Spleen (tissue), 11 donors: ENCODE measurements at regions not wholly inside any gene's neighbourhood (a gene's known extent, or its start where the extent isn't known, plus 50 kb on each side); places are given as distances from the start of the nearest gene placed in this dataset.

Source experiments
- DNase-seq: peaks from one replicate; pipeline ENCODE4 v3.0.0-alpha.2; 2020
- H3K27ac ChIP-seq, 8 donors: fragments of 200-600 bp; sonication (generic) in 7 of 8; 1 replicate in 4 of 8; 2 replicates in 4 of 8; pipeline versions ENCODE4 v1.5.0 to v1.8.0; 2016 to 2021; ENCODE audit warnings: inconsistent platforms in 4 of 8, mild to moderate bottlenecking in 4 of 8, moderate library complexity in 1 of 8
- H3K27me3 ChIP-seq, 7 donors: fragments of 200-600 bp; sonication (generic) in 6 of 7; replicated peaks in 1 of 7; 1 replicate in 4 of 7; 2 replicates in 3 of 7; pipeline versions ENCODE4 v1.5.0 to v1.8.0; 2016 to 2021; ENCODE audit warnings: inconsistent platforms in 3 of 7, mild to moderate bottlenecking in 1 of 7
- H3K36me3 ChIP-seq, 6 donors: fragments of 200-600 bp; sonication (generic) in 5 of 6; 1 replicate in 4 of 6; 2 replicates in 2 of 6; pipeline versions ENCODE4 v1.5.0 to v1.8.0; 2016 to 2021; ENCODE audit warnings: inconsistent platforms in 2 of 6
- H3K4me1 ChIP-seq, 6 donors: fragments of 200-600 bp; sonication (generic) in 5 of 6; 1 replicate in 3 of 6; 2 replicates in 3 of 6; pipeline versions ENCODE4 v1.5.0 to v1.8.0; 2016 to 2021; ENCODE audit warnings: inconsistent platforms in 3 of 6
- H3K4me3 ChIP-seq, 8 donors: fragments of 200-600 bp; sonication (generic) in 7 of 8; 1 replicate in 4 of 8; 2 replicates in 4 of 8; pipeline versions ENCODE4 v1.5.0 to v1.8.0; 2016 to 2021; ENCODE audit warnings: inconsistent platforms in 4 of 8, mild to moderate bottlenecking in 4 of 8, moderate library complexity in 2 of 8
- H3K9me3 ChIP-seq, 8 donors: fragments of 200-600 bp; sonication (generic) in 7 of 8; 1 replicate in 4 of 8; 2 replicates in 4 of 8; pipeline versions ENCODE4 v1.5.0 to v1.8.0; 2016 to 2021; ENCODE audit warnings: inconsistent platforms in 4 of 8
- POLR2A ChIP-seq, 3 donors: fragments of 450-650 bp; IDR thresholded peaks; one replicate each; pipeline ENCODE4 v1.5.1; 2017; ENCODE audit warnings: antibody characterized with exemption in 3 of 3, mild to moderate bottlenecking in 1 of 3
- POLR2AphosphoS5 ChIP-seq, 3 donors: sonication (generic); formaldehyde crosslinking; IDR thresholded peaks; one replicate each; pipeline ENCODE4 v1.5.1; 2017; ENCODE audit warnings: antibody characterized with exemption in 3 of 3
- WGBS, 5 donors: extraction: QIAGEN DNeasy Blood & Tissue Kit in 3 of 5; methylation state at CpG; one replicate each; pipeline versions ENCODE4 v1.1.5 to v1.1.7; 2013 to 2018; 5-methylcytosine and 5-hydroxymethylcytosine counted together
- intact Hi-C: fragments of 100-400 bp; cut with DNase I; formaldehyde crosslinking; loops from one replicate; pipeline ENCODE4 v1.15.0; 2023; ENCODE audit warnings: low total_unique reads
- TF ChIP-seq, protein P1 (sequence below), 11 experiments: fragments of 200-600 bp in 7 of 11; fragments of 450-650 bp in 4 of 11; sonication (generic) in 4 of 11; IDR thresholded peaks in 8 of 11; conservative IDR thresholded peaks in 3 of 11; 1 replicate in 7 of 11; 2 replicates in 4 of 11; pipeline versions ENCODE4 v1.4.0 to v1.8.0; 2016 to 2021; ENCODE audit warnings: antibody characterized with exemption in 11 of 11, inconsistent platforms in 4 of 11, mild to moderate bottlenecking in 1 of 11
- donor health status: healthy with polysubstance abuse.
- donor health status: DM: no; HTN: no; CAD: no; lungs with moderate emphysema.
- donor health status: DM: no; HTN: no; CAD: no.
- donor health status: Bipolar disorder and iron deficiency.
- donor health status: healthy.
- donor health status: DM: no; HTN: no; CAD: no.
- donor health status: DM: yes; HTN: yes; CAD: no.

DNA sequence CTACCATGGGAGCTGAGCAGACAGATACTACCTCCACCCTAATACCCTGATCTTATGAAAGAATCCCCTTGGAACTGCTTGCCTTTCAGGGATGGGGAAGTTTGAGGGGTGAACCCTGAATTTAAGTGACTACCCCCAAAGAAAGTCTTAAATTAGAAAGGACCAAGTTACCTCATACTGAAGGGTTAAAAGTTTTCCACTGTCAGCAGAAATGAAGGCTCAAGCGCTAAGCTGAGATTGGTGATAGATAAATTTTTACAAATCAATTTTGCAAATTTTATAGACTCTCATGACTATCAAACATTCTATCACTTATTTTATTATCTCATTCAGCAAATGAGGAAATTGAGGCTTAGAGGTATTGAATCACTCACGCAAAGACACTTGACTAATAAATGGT, 233.2 kb upstream of the THSD7B start:
- Histone ChIP-seq H3K4me1 (no peaks in the 10 kb centered on the region), H3K36me3 (no peaks in the 10 kb centered on the region), H3K4me3 (no peak overlapping the region), H3K27ac (no peak overlapping the region), H3K27me3 (peaks cover 0 to 4% (median 0%) of the 10 kb centered on the region in 7 donors), H3K9me3 (no peaks in the 10 kb centered on the region)
- intact Hi-C loops = no loop called here
- DNase-seq = no peak
- no peak for TF ChIP-seq POLR2AphosphoS5 (IDR thresholded peaks at IDR 0.05)
- TF ChIP-seq, protein P1, sequence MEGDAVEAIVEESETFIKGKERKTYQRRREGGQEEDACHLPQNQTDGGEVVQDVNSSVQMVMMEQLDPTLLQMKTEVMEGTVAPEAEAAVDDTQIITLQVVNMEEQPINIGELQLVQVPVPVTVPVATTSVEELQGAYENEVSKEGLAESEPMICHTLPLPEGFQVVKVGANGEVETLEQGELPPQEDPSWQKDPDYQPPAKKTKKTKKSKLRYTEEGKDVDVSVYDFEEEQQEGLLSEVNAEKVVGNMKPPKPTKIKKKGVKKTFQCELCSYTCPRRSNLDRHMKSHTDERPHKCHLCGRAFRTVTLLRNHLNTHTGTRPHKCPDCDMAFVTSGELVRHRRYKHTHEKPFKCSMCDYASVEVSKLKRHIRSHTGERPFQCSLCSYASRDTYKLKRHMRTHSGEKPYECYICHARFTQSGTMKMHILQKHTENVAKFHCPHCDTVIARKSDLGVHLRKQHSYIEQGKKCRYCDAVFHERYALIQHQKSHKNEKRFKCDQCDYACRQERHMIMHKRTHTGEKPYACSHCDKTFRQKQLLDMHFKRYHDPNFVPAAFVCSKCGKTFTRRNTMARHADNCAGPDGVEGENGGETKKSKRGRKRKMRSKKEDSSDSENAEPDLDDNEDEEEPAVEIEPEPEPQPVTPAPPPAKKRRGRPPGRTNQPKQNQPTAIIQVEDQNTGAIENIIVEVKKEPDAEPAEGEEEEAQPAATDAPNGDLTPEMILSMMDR (IDR thresholded peaks at IDR 0.05 in 8 of 11, conservative IDR thresholded peaks at IDR 0.05 in 3 of 11) = no peak
- no peak for TF ChIP-seq POLR2A (IDR thresholded peaks at IDR 0.05)
- WGBS, 5 donors = 87 to 94% (median 92%) methylated on average over 2 of the region's 2 CpGs

DNA sequence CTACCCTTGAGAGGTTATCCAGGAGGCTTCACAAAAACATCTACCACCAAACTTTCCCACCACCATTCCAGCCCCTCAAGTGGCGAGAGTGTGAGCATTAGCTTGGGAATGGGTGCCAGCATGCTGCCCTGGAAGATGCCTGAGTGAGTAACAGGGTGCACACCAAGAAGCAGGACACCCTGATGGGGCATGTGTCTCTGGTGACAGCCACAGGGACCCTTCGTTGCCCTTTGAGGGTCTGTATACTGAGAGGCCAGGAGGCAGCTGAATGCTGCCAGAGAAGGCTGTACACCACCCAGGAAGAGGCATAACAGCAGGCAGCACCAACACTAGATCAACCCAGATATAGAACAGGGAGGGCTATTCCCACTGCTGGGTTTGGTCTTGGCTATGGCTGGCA, 233.6 kb upstream of the THSD7B start:
- 38 to 54% (median 52%) methylated on average over 2 of the region's 2 CpGs for WGBS, 5 donors
- DNase-seq = no peak
- peaks cover 0 to 4% (median 0%) of the 10 kb centered on the region in 7 donors for H3K27me3 ChIP-seq
- no peaks in the 10 kb centered on the region for H3K4me1 ChIP-seq
- intact Hi-C loops = no loop called here
- no peak for TF ChIP-seq POLR2AphosphoS5 (IDR thresholded peaks at IDR 0.05)
- TF ChIP-seq, protein P1 (IDR thresholded peaks at IDR 0.05 in 8 of 11, conservative IDR thresholded peaks at IDR 0.05 in 3 of 11) = no peak
- no peak for TF ChIP-seq POLR2A (IDR thresholded peaks at IDR 0.05)
- H3K4me3 ChIP-seq = no peak overlapping the region
- H3K36me3 ChIP-seq = no peaks in the 10 kb centered on the region
- no peaks in the 10 kb centered on the region for H3K9me3 ChIP-seq
- H3K27ac ChIP-seq = no peak overlapping the region

DNA sequence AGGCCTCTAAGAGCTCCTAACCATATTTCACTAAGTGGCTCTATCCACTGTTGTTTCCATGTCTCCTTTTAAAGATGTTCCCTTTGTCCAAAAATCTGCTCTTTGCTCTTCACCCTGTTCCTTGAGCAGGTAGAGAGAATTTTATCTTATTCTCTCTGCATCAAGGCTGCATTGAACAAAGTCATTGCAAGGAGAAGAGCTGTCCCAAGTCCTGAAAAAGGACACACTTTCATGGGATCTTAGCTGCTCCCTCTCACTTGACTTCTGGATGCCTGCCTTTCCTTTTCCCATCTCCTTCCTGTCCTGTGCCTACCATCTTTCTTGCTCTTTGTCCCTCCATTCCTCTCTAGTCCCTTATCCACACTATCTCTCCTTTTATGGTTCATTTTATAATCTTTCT, 235.2 kb upstream of the THSD7B start:
- no peaks in the 10 kb centered on the region for H3K36me3 ChIP-seq
- no peaks in the 10 kb centered on the region for H3K9me3 ChIP-seq
- no peaks in the 10 kb centered on the region for H3K27me3 ChIP-seq
- no peak overlapping the region for H3K27ac ChIP-seq
- no peak for DNase-seq
- TF ChIP-seq POLR2AphosphoS5 (IDR thresholded peaks at IDR 0.05) (no peak), POLR2A (IDR thresholded peaks at IDR 0.05) (no peak)
- TF ChIP-seq, protein P1 (IDR thresholded peaks at IDR 0.05 in 8 of 11, conservative IDR thresholded peaks at IDR 0.05 in 3 of 11) = no peak
- H3K4me3 ChIP-seq = no peak overlapping the region
- no peaks in the 10 kb centered on the region for H3K4me1 ChIP-seq
- intact Hi-C loops = no loop called here

DNA sequence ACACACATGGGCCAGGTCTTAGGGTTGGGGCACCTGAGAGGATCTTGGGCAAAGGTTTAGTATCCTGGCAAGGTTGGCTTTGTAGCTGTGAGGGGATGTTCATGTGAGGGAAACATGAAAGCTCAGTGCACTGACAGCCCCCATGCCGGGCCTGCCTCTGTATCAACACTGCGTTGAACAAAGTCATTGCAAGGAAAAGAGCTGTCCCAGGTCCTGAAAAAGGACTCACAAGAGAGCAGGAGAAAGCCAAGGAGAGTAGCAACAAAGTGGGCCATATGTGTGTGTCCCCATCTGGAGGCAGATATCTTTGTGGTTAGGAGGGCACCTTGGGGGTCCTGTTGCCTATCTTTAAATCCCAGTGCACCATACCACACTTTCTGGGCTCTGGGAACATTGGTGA, 237.8 kb upstream of the THSD7B start:
- Histone ChIP-seq H3K4me3 (no peak overlapping the region), H3K27ac (no peak overlapping the region), H3K27me3 (no peaks in the 10 kb centered on the region), H3K4me1 (no peaks in the 10 kb centered on the region), H3K36me3 (no peaks in the 10 kb centered on the region), H3K9me3 (no peaks in the 10 kb centered on the region)
- TF ChIP-seq POLR2A (IDR thresholded peaks at IDR 0.05) = no peak
- 15 to 28% (median 18%) methylated on average over 2 of the region's 2 CpGs for WGBS, 5 donors
- intact Hi-C loops = no loop called here
- DNase-seq = no peak

DNA sequence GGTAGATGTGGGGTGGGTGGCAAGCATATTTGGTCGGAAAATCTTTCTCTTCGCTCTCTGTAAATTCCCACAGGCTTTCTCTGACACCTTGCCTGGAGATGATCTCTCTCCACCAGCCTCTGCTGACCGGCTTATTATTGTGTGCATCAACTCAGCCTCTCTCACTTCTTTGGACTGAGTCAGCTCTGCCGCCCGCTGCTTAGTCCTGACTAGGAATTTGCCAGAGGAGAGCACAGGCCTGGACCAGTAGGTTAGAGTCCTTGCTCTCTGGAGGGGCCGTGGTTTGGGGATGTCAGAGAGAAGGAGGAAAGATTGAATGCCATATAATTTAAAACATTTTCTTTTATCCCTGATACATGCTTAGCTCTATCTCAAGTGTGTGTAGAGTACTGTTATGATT, 242.6 kb upstream of the THSD7B start:
- Histone ChIP-seq H3K27ac (no peak overlapping the region), H3K4me1 (no peaks in the 10 kb centered on the region), H3K9me3 (no peaks in the 10 kb centered on the region), H3K4me3 (no peak overlapping the region), H3K36me3 (no peaks in the 10 kb centered on the region), H3K27me3 (no peaks in the 10 kb centered on the region)
- no peak for DNase-seq
- WGBS, 5 donors = 82 to 90% (median 88%) methylated on average over 6 of the region's 6 CpGs
- TF ChIP-seq POLR2AphosphoS5 (IDR thresholded peaks at IDR 0.05) (no peak), POLR2A (IDR thresholded peaks at IDR 0.05) (no peak)
- TF ChIP-seq, protein P1 (IDR thresholded peaks at IDR 0.05 in 8 of 11, conservative IDR thresholded peaks at IDR 0.05 in 3 of 11) = no peak
- intact Hi-C loops = no loop called here
